T-helper 2 cell treated with Interferon-gamma antibody and Interleukin-4, amounts not matched to agents 5 μg/mL and 100 μg/mL, for 36 hours (primary cell): ENCODE measurements at regions not wholly inside any gene's neighbourhood (a gene's known extent, or its start where the extent isn't known, plus 50 kb on each side); places are given as distances from the start of the nearest gene placed in this dataset.
"Not testable (repeated sequence)": the region's sequence is repeated elsewhere in the genome, so short reads cannot be mapped to it uniquely, and the experiment has no call there.

Experiments used
- DNase-seq: peaks from one replicate; pipeline ENCODE4 v3.0.0; 2021; ENCODE audit warnings: low spot score
- H3K27ac Mint-ChIP-seq: one replicate; pipeline ENCODE4 v1.8.0; 2021; ENCODE audit warnings: mild to moderate bottlenecking, mixed read lengths
- H3K27me3 Mint-ChIP-seq: one replicate; pipeline ENCODE4 v1.8.0; 2021; ENCODE audit warnings: low read depth, mixed read lengths
- H3K36me3 Mint-ChIP-seq: one replicate; pipeline ENCODE4 v1.8.0; 2021; ENCODE audit warnings: low read depth, mixed read lengths
- H3K4me1 Mint-ChIP-seq: one replicate; pipeline ENCODE4 v1.8.0; 2021; ENCODE audit warnings: low read depth, mixed read lengths
- H3K4me3 Mint-ChIP-seq: one replicate; pipeline ENCODE4 v1.8.0; 2022; ENCODE audit warnings: mild to moderate bottlenecking, moderate library complexity, mixed read lengths
- H3K9me3 Mint-ChIP-seq: one replicate; pipeline ENCODE4 v1.8.0; 2021; ENCODE audit warnings: mixed read lengths

- H3K9me3 Mint-ChIP-seq, H3K4me3 Mint-ChIP-seq, H3K4me1 Mint-ChIP-seq, H3K36me3 Mint-ChIP-seq, H3K27ac Mint-ChIP-seq, H3K27me3 Mint-ChIP-seq, DNase-seq: not testable (repeated sequence)
These were observed 127.1 kb upstream of the FERD3L start for GRCh38 chr7:19272329-19272728.

GRCh38 chr7:19269301-19269700, 124.1 kb upstream of the FERD3L start:
- H3K4me3 Mint-ChIP-seq = no peak overlapping the region
- H3K27ac Mint-ChIP-seq = no peak overlapping the region
- peaks cover 9% of the 10 kb centered on the region for H3K9me3 Mint-ChIP-seq
- no peaks in the 10 kb centered on the region for H3K36me3 Mint-ChIP-seq
- no peak for DNase-seq
- no peaks in the 10 kb centered on the region for H3K4me1 Mint-ChIP-seq
- no peaks in the 10 kb centered on the region for H3K27me3 Mint-ChIP-seq

- Mint-ChIP-seq H3K9me3 (peaks cover 9% of the 10 kb centered on the region), H3K27me3 (no peaks in the 10 kb centered on the region), H3K4me3 (no peak overlapping the region), H3K36me3 (no peaks in the 10 kb centered on the region), H3K27ac (no peak overlapping the region), H3K4me1 (no peaks in the 10 kb centered on the region)
- DNase-seq = no peak
These were observed 123.5 kb upstream of the FERD3L start for GRCh38 chr7:19268737-19269136.

- DNase-seq = no peak
- Mint-ChIP-seq H3K27ac (no peak overlapping the region), H3K36me3 (no peaks in the 10 kb centered on the region), H3K9me3 (peaks cover 21% of the 10 kb centered on the region), H3K27me3 (no peaks in the 10 kb centered on the region), H3K4me1 (no peaks in the 10 kb centered on the region), H3K4me3 (no peak overlapping the region)
These were observed 117.6 kb upstream of the FERD3L start for GRCh38 chr7:19262826-19263225.

GRCh38 chr7:19249281-19249680, 104.1 kb upstream of the FERD3L start:
- Mint-ChIP-seq H3K4me3 (no peak overlapping the region), H3K9me3 (peaks cover 1% of the 10 kb centered on the region), H3K27ac (no peak overlapping the region), H3K4me1 (no peaks in the 10 kb centered on the region), H3K36me3 (no peaks in the 10 kb centered on the region), H3K27me3 (no peaks in the 10 kb centered on the region)
- DNase-seq = no peak

GRCh38 chr7:19248681-19249080, 103.5 kb upstream of the FERD3L start:
- H3K27me3 Mint-ChIP-seq = no peaks in the 10 kb centered on the region
- no peak for DNase-seq
- H3K4me1 Mint-ChIP-seq = no peaks in the 10 kb centered on the region
- H3K27ac Mint-ChIP-seq = no peak overlapping the region
- H3K36me3 Mint-ChIP-seq = no peaks in the 10 kb centered on the region
- no peak overlapping the region for H3K4me3 Mint-ChIP-seq
- no peaks in the 10 kb centered on the region for H3K9me3 Mint-ChIP-seq

- no peaks in the 10 kb centered on the region for H3K36me3 Mint-ChIP-seq
- no peak overlapping the region for H3K27ac Mint-ChIP-seq
- H3K9me3 Mint-ChIP-seq = peaks cover under 1% of the 10 kb centered on the region
- H3K27me3 Mint-ChIP-seq = no peaks in the 10 kb centered on the region
- no peaks in the 10 kb centered on the region for H3K4me1 Mint-ChIP-seq
- H3K4me3 Mint-ChIP-seq = no peak overlapping the region
- no peak for DNase-seq
These were observed 102.9 kb upstream of the FERD3L start for GRCh38 chr7:19248115-19248514.

- H3K4me3 Mint-ChIP-seq = no peak overlapping the region
- no peaks in the 10 kb centered on the region for H3K36me3 Mint-ChIP-seq
- no peak for DNase-seq
- peaks cover 5% of the 10 kb centered on the region for H3K9me3 Mint-ChIP-seq
- H3K27me3 Mint-ChIP-seq = no peaks in the 10 kb centered on the region
- no peaks in the 10 kb centered on the region for H3K4me1 Mint-ChIP-seq
- no peak overlapping the region for H3K27ac Mint-ChIP-seq
These were observed 101.8 kb upstream of the FERD3L start for GRCh38 chr7:19247017-19247416.

- DNase-seq = no peak
- Mint-ChIP-seq H3K27ac (no peak overlapping the region), H3K4me3 (no peak overlapping the region), H3K27me3 (no peaks in the 10 kb centered on the region), H3K9me3 (peaks cover 24% of the 10 kb centered on the region), H3K4me1 (no peaks in the 10 kb centered on the region), H3K36me3 (no peaks in the 10 kb centered on the region)
These were observed 97.0 kb upstream of the FERD3L start for GRCh38 chr7:19242246-19242645.

- H3K27me3 Mint-ChIP-seq = no peaks in the 10 kb centered on the region
- no peak for DNase-seq
- H3K4me3 Mint-ChIP-seq = no peak overlapping the region
- H3K27ac Mint-ChIP-seq = no peak overlapping the region
- H3K36me3 Mint-ChIP-seq = no peaks in the 10 kb centered on the region
- H3K9me3 Mint-ChIP-seq = peaks cover 29% of the 10 kb centered on the region
- H3K4me1 Mint-ChIP-seq = no peaks in the 10 kb centered on the region
These were observed 94.7 kb upstream of the FERD3L start for GRCh38 chr7:19239951-19240350.

GRCh38 chr7:19235680-19236079, 90.5 kb upstream of the FERD3L start:
- no peak for DNase-seq

GRCh38 chr7:19224951-19225350, 79.7 kb upstream of the FERD3L start:
- Mint-ChIP-seq H3K27ac (no peak overlapping the region), H3K4me3 (no peak overlapping the region), H3K27me3 (no peaks in the 10 kb centered on the region), H3K9me3 (peaks cover 25% of the 10 kb centered on the region), H3K36me3 (no peaks in the 10 kb centered on the region), H3K4me1 (no peaks in the 10 kb centered on the region)
- no peak for DNase-seq

More at GRCh38 chr7:19235680-19236079, 90.5 kb upstream of the FERD3L start:
- H3K27me3 Mint-ChIP-seq = no peaks in the 10 kb centered on the region
- no peak overlapping the region for H3K4me3 Mint-ChIP-seq
- no peaks in the 10 kb centered on the region for H3K4me1 Mint-ChIP-seq
- peaks cover 20% of the 10 kb centered on the region for H3K9me3 Mint-ChIP-seq
- H3K36me3 Mint-ChIP-seq = no peaks in the 10 kb centered on the region
- no peak overlapping the region for H3K27ac Mint-ChIP-seq

- Mint-ChIP-seq H3K27me3 (no peaks in the 10 kb centered on the region), H3K36me3 (no peaks in the 10 kb centered on the region), H3K27ac (no peak overlapping the region), H3K9me3 (peaks cover 12% of the 10 kb centered on the region), H3K4me1 (no peaks in the 10 kb centered on the region), H3K4me3 (no peak overlapping the region)
- no peak for DNase-seq
These were observed 70.2 kb upstream of the FERD3L start for GRCh38 chr7:19215412-19215811.

- Mint-ChIP-seq H3K4me3 (no peak overlapping the region), H3K27me3 (no peaks in the 10 kb centered on the region), H3K27ac (no peak overlapping the region), H3K9me3 (peaks cover 12% of the 10 kb centered on the region), H3K36me3 (no peaks in the 10 kb centered on the region), H3K4me1 (no peaks in the 10 kb centered on the region)
- DNase-seq = no peak
These were observed 68.5 kb upstream of the FERD3L start for GRCh38 chr7:19213746-19214145.

- Mint-ChIP-seq H3K4me3 (no peak overlapping the region), H3K9me3 (peaks cover 9% of the 10 kb centered on the region), H3K27ac (no peak overlapping the region), H3K27me3 (no peaks in the 10 kb centered on the region), H3K4me1 (no peaks in the 10 kb centered on the region), H3K36me3 (no peaks in the 10 kb centered on the region)
- no peak for DNase-seq
These were observed 65.7 kb upstream of the FERD3L start for GRCh38 chr7:19210893-19211413.
